ENCODE measurements at regions not wholly inside any gene's neighbourhood (a gene's known extent, or its start where the extent isn't known, plus 50 kb on each side); places are given as distances from the start of the nearest gene placed in this dataset.

DNA sequence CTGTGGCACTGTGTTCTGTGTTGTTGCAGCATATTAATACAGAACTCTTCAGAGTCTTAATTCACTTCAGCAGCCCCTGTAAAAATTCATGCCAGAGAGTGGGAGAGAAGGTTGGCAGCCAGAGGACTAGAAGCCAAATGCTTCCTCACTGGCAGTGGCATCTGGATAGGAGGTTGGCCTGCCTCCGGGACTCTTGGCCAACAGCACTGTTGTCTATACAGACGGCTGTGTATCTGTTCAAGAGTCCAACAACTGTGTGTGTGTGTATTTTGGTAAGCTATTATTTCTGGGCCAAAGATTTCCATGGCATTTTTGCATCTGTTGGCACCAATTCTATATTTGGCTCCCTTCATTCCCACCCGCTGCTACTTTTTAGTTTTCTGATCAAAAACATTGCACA, 156.0 kb upstream of the SOX2 start (continued):
- TF ChIP-seq, protein P1, sequence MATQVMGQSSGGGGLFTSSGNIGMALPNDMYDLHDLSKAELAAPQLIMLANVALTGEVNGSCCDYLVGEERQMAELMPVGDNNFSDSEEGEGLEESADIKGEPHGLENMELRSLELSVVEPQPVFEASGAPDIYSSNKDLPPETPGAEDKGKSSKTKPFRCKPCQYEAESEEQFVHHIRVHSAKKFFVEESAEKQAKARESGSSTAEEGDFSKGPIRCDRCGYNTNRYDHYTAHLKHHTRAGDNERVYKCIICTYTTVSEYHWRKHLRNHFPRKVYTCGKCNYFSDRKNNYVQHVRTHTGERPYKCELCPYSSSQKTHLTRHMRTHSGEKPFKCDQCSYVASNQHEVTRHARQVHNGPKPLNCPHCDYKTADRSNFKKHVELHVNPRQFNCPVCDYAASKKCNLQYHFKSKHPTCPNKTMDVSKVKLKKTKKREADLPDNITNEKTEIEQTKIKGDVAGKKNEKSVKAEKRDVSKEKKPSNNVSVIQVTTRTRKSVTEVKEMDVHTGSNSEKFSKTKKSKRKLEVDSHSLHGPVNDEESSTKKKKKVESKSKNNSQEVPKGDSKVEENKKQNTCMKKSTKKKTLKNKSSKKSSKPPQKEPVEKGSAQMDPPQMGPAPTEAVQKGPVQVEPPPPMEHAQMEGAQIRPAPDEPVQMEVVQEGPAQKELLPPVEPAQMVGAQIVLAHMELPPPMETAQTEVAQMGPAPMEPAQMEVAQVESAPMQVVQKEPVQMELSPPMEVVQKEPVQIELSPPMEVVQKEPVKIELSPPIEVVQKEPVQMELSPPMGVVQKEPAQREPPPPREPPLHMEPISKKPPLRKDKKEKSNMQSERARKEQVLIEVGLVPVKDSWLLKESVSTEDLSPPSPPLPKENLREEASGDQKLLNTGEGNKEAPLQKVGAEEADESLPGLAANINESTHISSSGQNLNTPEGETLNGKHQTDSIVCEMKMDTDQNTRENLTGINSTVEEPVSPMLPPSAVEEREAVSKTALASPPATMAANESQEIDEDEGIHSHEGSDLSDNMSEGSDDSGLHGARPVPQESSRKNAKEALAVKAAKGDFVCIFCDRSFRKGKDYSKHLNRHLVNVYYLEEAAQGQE (IDR thresholded peaks at IDR 0.05; ENCODE audit: unreplicated experiment): no peak
- TF ChIP-seq, protein P2, sequence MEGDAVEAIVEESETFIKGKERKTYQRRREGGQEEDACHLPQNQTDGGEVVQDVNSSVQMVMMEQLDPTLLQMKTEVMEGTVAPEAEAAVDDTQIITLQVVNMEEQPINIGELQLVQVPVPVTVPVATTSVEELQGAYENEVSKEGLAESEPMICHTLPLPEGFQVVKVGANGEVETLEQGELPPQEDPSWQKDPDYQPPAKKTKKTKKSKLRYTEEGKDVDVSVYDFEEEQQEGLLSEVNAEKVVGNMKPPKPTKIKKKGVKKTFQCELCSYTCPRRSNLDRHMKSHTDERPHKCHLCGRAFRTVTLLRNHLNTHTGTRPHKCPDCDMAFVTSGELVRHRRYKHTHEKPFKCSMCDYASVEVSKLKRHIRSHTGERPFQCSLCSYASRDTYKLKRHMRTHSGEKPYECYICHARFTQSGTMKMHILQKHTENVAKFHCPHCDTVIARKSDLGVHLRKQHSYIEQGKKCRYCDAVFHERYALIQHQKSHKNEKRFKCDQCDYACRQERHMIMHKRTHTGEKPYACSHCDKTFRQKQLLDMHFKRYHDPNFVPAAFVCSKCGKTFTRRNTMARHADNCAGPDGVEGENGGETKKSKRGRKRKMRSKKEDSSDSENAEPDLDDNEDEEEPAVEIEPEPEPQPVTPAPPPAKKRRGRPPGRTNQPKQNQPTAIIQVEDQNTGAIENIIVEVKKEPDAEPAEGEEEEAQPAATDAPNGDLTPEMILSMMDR (conservative IDR thresholded peaks at IDR 0.05; ENCODE audit: low read depth in 2 of 2): no peak
- no peak for TF ChIP-seq EZH2phosphoT487 (IDR thresholded peaks at IDR 0.05; ENCODE audit: unreplicated experiment)
- TF ChIP-seq CREB1 (CRISPR knock-in tag; IDR thresholded peaks at IDR 0.05; ENCODE audit: low read depth): no peak
- no peak for TF ChIP-seq EZH2 (IDR thresholded peaks at IDR 0.05; ENCODE audit: low read depth, unreplicated experiment)

DNA sequence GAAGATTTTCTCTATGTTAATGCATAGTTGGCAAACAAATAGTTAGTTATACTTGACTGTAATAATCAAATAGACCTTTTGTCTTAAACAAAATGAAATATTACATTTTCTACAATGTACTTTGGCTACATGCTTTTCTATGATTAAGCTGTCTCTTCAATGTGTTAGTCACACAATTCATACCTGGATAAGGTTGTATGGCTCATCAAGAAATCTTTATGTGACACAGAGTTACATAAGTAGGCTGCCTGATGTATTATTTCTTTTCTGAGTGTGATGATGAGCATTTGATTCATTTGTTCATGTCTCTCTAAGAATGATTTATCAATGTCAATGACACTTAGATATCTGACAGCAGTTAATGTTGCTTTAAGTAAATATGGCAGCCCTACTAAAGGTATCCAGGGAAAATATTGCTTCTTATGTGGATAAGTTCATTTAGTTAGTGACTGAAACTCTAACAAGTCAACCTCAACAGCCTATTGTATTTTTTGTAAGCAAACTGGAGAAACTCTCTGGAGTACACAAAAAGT, 157.4 kb upstream of the SOX2 start:
- Mint-ChIP-seq H3K4me1 (no peaks in the 10 kb centered on the region; the same call in 2 of the 3 replicates), H3K4me3 (no peak overlapping the region), H3K36me3 (ENCODE audit: low read depth) (no peaks in the 10 kb centered on the region), H3K9me3 (no peaks in the 10 kb centered on the region), H3K27ac (no peak overlapping the region), H3K27me3 (ENCODE audit: insufficient read depth, low read depth, poor library complexity) (peaks cover 4% of the 10 kb centered on the region)
- no peaks in the 10 kb centered on the region for H3K27me3 ChIP-seq (ENCODE audit: insufficient read depth)
- no peak overlapping the region for H2AFZ ChIP-seq
- no peak overlapping the region for H3K27ac ChIP-seq (ENCODE audit: low read depth)
- H3K4me2 ChIP-seq: no peak overlapping the region
- H3K4me1 ChIP-seq (ENCODE audit: insufficient read depth): no peaks in the 10 kb centered on the region
- no peaks in the 10 kb centered on the region for H3K36me3 ChIP-seq (ENCODE audit: insufficient read depth)
- H3K9me2 ChIP-seq (ENCODE audit: insufficient read depth): no peaks in the 10 kb centered on the region
- H3F3A ChIP-seq (replicated peaks; ENCODE audit: low read depth): no peaks in the 10 kb centered on the region
- no peaks in the 10 kb centered on the region for H3K79me2 ChIP-seq (replicated peaks; ENCODE audit: insufficient read depth)
- H3K4me3 ChIP-seq: no peak overlapping the region
- no peak for DNase-seq (ENCODE audit: low spot score)
- ATAC-seq: no peak
- no peaks in the 10 kb centered on the region for H4K20me1 ChIP-seq (replicated peaks; ENCODE audit: insufficient read depth)
- no peak for TF ChIP-seq ZNF114 (CRISPR knock-in tag; IDR thresholded peaks at IDR 0.05)
- no peak for TF ChIP-seq POLR2AphosphoS5 (IDR thresholded peaks at IDR 0.05; ENCODE audit: low read depth)
- no peak for TF ChIP-seq CREB1 (CRISPR knock-in tag; IDR thresholded peaks at IDR 0.05; ENCODE audit: low read depth)
- TF ChIP-seq ZNF331 (CRISPR knock-in tag; IDR thresholded peaks at IDR 0.05; ENCODE audit: low read depth): no peak
- no peak for TF ChIP-seq NANOG (IDR thresholded peaks at IDR 0.05; ENCODE audit: borderline replicate concordance)
- TF ChIP-seq JUNB (IDR thresholded peaks at IDR 0.05; ENCODE audit: unreplicated experiment): no peak
- no peak for TF ChIP-seq EZH2phosphoT487 (IDR thresholded peaks at IDR 0.05; ENCODE audit: unreplicated experiment)
- TF ChIP-seq, protein P3, sequence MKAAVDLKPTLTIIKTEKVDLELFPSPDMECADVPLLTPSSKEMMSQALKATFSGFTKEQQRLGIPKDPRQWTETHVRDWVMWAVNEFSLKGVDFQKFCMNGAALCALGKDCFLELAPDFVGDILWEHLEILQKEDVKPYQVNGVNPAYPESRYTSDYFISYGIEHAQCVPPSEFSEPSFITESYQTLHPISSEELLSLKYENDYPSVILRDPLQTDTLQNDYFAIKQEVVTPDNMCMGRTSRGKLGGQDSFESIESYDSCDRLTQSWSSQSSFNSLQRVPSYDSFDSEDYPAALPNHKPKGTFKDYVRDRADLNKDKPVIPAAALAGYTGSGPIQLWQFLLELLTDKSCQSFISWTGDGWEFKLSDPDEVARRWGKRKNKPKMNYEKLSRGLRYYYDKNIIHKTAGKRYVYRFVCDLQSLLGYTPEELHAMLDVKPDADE (IDR thresholded peaks at IDR 0.05): no peak
- TF ChIP-seq, protein P1 (IDR thresholded peaks at IDR 0.05; ENCODE audit: unreplicated experiment): no peak

Measured in GM23338 (cell line).